Psoas muscle (tissue), 7 donors: ENCODE measurements at regions not wholly inside any gene's neighbourhood (a gene's known extent, or its start where the extent isn't known, plus 50 kb on each side); places are given as distances from the start of the nearest gene placed in this dataset.

Experiments
- ATAC-seq, 4 donors: fragments of 200-7000 bp; cut with Tn5 transposase; one replicate each; pipeline ENCODE4 v1.9.1; 2020; ENCODE audit warnings: moderate library complexity in 3 of 4, mild to moderate bottlenecking in 2 of 4
- DNase-seq, 2 donors: peaks; one replicate each; pipeline ENCODE4 v3.0.0-alpha.2; 2020
- H3K27ac ChIP-seq: fragments of 200-600 bp; one replicate; pipeline ENCODE4 v1.8.0; 2022
- H3K27me3 ChIP-seq, 3 donors: fragments of 200-600 bp in 1 of 3; one replicate each; pipeline versions ENCODE4 v1.6.1 to v1.8.0; 2013 to 2022; ENCODE audit warnings: low read length in 2 of 3, mild to moderate bottlenecking in 2 of 3, moderate library complexity in 1 of 3; ENCODE audit not compliant: insufficient read depth in 3 of 3
- H3K36me3 ChIP-seq, 2 donors: fragments of 200-600 bp in 1 of 2; one replicate each; pipeline versions ENCODE4 v1.6.1 to v1.8.0; 2013 to 2022; ENCODE audit warnings: low read depth in 1 of 2, mild to moderate bottlenecking in 1 of 2, moderate library complexity in 1 of 2; ENCODE audit not compliant: insufficient read depth in 1 of 2
- H3K4me1 ChIP-seq: fragments of 200-600 bp; one replicate; pipeline ENCODE4 v1.8.0; 2022
- H3K4me3 ChIP-seq: fragments of 200-600 bp; one replicate; pipeline ENCODE4 v1.8.0; 2022; ENCODE audit warnings: mild to moderate bottlenecking
- H3K9me3 ChIP-seq: fragments of 200-600 bp; one replicate; pipeline ENCODE4 v1.8.0; 2022
- WGBS, 3 donors: extraction: QIAGEN DNeasy Blood & Tissue Kit; methylation state at CpG; one replicate each; pipeline versions ENCODE4 v1.1.6 to v1.1.7; 2013; 5-methylcytosine and 5-hydroxymethylcytosine counted together
- intact Hi-C, 2 donors: fragments of 100-400 bp; cut with DNase I; formaldehyde crosslinking; loops; one replicate each; pipeline versions ENCODE4 v1.11.0 to v1.14.2; 2022
- TF ChIP-seq, protein P1 (sequence below): fragments of 200-600 bp; IDR thresholded peaks from one replicate; pipeline ENCODE4 v1.8.0; 2022; ENCODE audit warnings: antibody characterized with exemption
- donor health status: healthy with polysubstance abuse.
- donor health status: DM: no; HTN: no; CAD: no; lungs with moderate emphysema.
- donor health status: Bipolar disorder and iron deficiency.
- donor health status: healthy.
- donor health status: DM: yes; HTN: yes; CAD: no.
- donor health status: DM: no; HTN: no; CAD: no.
- donor health status: DM: yes; HTN: yes; CAD: no.

DNA sequence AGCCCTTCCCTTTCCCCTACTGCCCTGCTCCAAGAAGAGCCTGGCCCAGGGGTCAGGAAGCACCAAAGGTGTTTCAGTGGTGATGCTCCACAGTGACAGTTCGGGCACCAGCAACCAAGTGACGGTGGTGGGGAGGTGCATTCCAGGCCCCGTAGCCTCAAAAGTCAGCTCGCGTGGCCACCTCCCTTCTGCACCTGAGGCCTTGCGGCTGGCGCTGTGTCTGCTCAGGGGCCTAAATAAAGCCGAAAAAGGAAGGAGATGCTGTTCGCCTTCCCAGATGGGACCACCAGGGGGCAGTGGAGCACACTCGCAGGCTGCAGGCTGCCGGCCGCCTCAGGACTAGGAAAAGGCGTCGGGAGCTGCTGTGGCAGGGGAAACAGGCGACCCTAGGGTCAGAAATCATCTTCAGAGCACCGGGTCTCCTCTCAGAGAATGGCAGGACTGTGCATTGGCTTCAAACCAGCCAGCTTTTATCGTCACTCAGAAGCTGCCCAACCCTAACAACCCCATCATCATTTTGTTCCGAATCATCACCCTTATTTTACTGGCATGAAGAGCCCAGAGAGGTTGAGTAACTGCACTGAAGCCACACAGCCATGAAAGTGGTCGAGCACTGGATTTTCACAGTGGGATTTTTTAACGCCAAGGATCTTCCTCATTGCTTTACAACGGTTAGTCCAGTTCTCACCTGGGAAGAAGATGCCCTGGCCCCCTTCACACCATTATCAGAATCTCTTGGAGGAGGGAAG, 213.0 kb upstream of the CELF4 start:
- no peaks in the 10 kb centered on the region for H3K4me1 ChIP-seq
- DNase-seq (peak; percentile 44 to 52), ATAC-seq (peak in 1 of 4 donors; percentile 42)
- H3K27me3 ChIP-seq: peaks cover 0 to 3% (median 0%) of the 10 kb centered on the region in 3 donors
- intact Hi-C loops: no loop called here
- TF ChIP-seq, protein P1, sequence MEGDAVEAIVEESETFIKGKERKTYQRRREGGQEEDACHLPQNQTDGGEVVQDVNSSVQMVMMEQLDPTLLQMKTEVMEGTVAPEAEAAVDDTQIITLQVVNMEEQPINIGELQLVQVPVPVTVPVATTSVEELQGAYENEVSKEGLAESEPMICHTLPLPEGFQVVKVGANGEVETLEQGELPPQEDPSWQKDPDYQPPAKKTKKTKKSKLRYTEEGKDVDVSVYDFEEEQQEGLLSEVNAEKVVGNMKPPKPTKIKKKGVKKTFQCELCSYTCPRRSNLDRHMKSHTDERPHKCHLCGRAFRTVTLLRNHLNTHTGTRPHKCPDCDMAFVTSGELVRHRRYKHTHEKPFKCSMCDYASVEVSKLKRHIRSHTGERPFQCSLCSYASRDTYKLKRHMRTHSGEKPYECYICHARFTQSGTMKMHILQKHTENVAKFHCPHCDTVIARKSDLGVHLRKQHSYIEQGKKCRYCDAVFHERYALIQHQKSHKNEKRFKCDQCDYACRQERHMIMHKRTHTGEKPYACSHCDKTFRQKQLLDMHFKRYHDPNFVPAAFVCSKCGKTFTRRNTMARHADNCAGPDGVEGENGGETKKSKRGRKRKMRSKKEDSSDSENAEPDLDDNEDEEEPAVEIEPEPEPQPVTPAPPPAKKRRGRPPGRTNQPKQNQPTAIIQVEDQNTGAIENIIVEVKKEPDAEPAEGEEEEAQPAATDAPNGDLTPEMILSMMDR: peak; percentile 27
- no peak overlapping the region for H3K4me3 ChIP-seq
- H3K36me3 ChIP-seq: no peaks in the 10 kb centered on the region
- 19 to 20% (median 19%) methylated on average over 21 of the region's 21 CpGs for WGBS, 3 donors
- H3K27ac ChIP-seq: no peak overlapping the region
- H3K9me3 ChIP-seq: no peaks in the 10 kb centered on the region

DNA sequence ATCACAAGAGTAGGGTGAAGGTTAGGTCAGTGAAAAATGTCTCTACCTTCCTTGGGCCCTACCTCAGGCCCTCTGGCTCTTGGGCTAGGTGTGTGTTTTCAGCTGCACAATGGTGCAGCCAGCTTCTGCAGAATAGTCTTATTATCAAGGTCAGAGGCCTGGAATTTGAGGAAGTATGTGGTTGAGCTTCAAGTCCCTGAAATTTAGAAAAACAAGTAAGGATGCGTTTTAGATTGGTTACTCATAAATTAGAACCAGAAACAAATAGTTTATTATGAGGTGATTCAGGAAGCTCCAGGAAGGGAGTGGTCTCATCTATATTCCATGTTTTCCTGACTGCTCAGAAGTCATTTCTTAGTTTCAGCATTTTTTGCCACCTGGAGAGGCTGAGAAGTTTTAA, 204.2 kb upstream of the CELF4 start:
- Histone ChIP-seq H3K27ac (no peak overlapping the region), H3K9me3 (no peaks in the 10 kb centered on the region), H3K36me3 (no peaks in the 10 kb centered on the region), H3K4me1 (no peaks in the 10 kb centered on the region), H3K27me3 (no peaks in the 10 kb centered on the region), H3K4me3 (no peak overlapping the region)
- no peak for ATAC-seq
- TF ChIP-seq, protein P1: no peak
- no peak for DNase-seq
- 62 to 83% (median 65%) methylated on average over 1 of the region's 1 CpG for WGBS, 3 donors
- intact Hi-C loops: no loop called here

DNA sequence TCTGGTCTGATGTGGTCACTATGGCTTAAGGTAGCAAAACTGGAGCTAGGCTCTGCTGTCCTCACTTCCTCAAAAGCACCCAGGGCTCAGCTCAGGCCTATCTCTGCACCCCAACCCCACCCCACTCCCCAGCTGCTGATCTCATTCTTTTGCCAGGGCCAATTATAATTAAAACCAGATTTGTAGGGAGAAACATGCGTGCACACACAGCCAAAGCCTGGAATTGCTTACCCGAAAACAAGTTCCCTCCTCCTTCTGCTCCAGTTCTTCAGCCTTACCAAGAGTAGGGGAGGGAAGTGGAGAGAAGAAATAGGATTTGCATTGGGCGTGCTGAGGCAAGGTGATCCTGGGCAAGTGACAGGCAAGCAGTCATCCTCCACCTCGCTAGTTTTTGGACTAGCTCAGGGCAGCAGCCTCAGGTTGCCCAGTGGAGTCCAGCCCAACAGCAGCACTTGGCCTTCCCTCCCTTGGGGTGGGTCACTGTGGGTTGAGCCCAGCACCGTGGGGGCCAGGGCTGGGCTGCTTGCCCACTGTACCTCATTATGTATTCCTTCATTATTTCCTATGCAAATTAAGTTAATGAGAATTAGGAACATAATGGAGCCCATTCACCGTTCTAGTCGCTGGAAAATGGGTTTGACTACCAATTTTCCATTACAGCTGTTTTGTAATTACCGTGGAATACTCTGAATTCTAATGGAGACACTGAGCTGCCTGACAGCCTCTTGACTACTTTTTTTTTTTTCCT, 199.1 kb upstream of the CELF4 start:
- H3K4me1 ChIP-seq: no peaks in the 10 kb centered on the region
- H3K27ac ChIP-seq: no peak overlapping the region
- no peaks in the 10 kb centered on the region for H3K27me3 ChIP-seq
- no peak for DNase-seq
- H3K4me3 ChIP-seq: no peak overlapping the region
- intact Hi-C loops: no loop called here
- ATAC-seq: no peak
- 43 to 47% (median 44%) methylated on average over 8 of the region's 8 CpGs for WGBS, 3 donors
- H3K36me3 ChIP-seq: no peaks in the 10 kb centered on the region
- TF ChIP-seq, protein P1: no peak
- H3K9me3 ChIP-seq: no peaks in the 10 kb centered on the region

DNA sequence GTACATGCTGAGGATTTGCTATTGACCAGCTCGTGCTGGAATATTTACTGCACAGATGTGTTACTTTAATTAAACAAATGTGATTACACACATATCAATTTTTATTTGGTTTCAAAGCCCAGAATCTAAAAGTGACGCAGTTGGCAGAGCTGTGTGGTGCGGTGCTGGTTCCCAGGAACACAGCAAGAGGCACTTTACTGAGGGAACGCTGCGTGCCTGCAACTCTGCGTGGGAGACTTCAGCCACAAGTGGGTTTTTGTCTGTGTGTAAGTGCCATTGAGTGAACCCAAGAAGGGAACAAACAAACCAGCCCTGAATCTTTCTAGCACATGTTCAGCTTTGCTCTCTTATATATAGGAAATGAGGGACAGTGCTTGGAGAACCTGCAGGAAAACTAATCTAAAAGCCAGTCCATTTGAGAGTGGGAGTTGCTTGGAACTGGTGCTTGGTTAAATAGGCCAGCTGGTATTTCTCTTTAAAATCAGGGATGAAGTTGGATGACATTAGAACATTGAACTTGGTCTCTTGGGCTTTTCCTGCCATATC, 196.6 kb upstream of the CELF4 start:
- TF ChIP-seq, protein P1: no peak
- no peaks in the 10 kb centered on the region for H3K4me1 ChIP-seq
- DNase-seq: no peak
- no peak overlapping the region for H3K4me3 ChIP-seq
- H3K9me3 ChIP-seq: no peaks in the 10 kb centered on the region
- WGBS, 3 donors: 65 to 75% (median 70%) methylated on average over 6 of the region's 6 CpGs
- no peaks in the 10 kb centered on the region for H3K27me3 ChIP-seq
- no peaks in the 10 kb centered on the region for H3K36me3 ChIP-seq
- no peak for ATAC-seq
- intact Hi-C loops: no loop called here
- H3K27ac ChIP-seq: no peak overlapping the region
